ENCODE measurements at regions not wholly inside any gene's neighbourhood (a gene's known extent, or its start where the extent isn't known, plus 50 kb on each side); places are given as distances from the start of the nearest gene placed in this dataset.

GRCh38 chr12:88377973-88378372 lies 202.3 kb downstream of the KITLG start:
- no peak for TF ChIP-seq CTCF (conservative IDR thresholded peaks at IDR 0.05; ENCODE audit: low read depth, low read length)
- no peak for DNase-seq (ENCODE audit: low read depth)
- H3K4me3 ChIP-seq (ENCODE audit: low read depth, low read length): no peak overlapping the region

- no peak overlapping the region for H3K4me3 ChIP-seq (ENCODE audit: low read depth, low read length)
- no peak for DNase-seq (ENCODE audit: low read depth)
- TF ChIP-seq CTCF (conservative IDR thresholded peaks at IDR 0.05; ENCODE audit: low read depth, low read length): no peak
These were observed 198.8 kb downstream of the KITLG start for GRCh38 chr12:88381466-88381865.

GRCh38 chr12:88383405-88383804 lies 196.9 kb downstream of the KITLG start:
- H3K4me3 ChIP-seq (ENCODE audit: low read depth, low read length): no peak overlapping the region
- TF ChIP-seq CTCF (conservative IDR thresholded peaks at IDR 0.05; ENCODE audit: low read depth, low read length): no peak
- no peak for DNase-seq (ENCODE audit: low read depth)

GRCh38 chr12:88388566-88389540 lies 191.4 kb downstream of the KITLG start:
- H3K4me3 ChIP-seq (ENCODE audit: low read depth, low read length): no peak overlapping the region
- peak; percentile 46 for DNase-seq (ENCODE audit: low read depth)
- TF ChIP-seq CTCF (conservative IDR thresholded peaks at IDR 0.05; ENCODE audit: low read depth, low read length): no peak

- no peak for TF ChIP-seq CTCF (conservative IDR thresholded peaks at IDR 0.05; ENCODE audit: low read depth, low read length)
- no peak overlapping the region for H3K4me3 ChIP-seq (ENCODE audit: low read depth, low read length)
- DNase-seq (ENCODE audit: low read depth): peak; percentile 32
These were observed 189.5 kb downstream of the KITLG start for GRCh38 chr12:88390811-88391210.

GRCh38 chr12:88391556-88391955 lies 188.7 kb downstream of the KITLG start:
- peak; percentile 94 for DNase-seq (ENCODE audit: low read depth)
- no peak overlapping the region for H3K4me3 ChIP-seq (ENCODE audit: low read depth, low read length)
- TF ChIP-seq CTCF (conservative IDR thresholded peaks at IDR 0.05; ENCODE audit: low read depth, low read length): no peak
